GM21825 (cell line): ENCODE measurements at regions not wholly inside any gene's neighbourhood (a gene's known extent, or its start where the extent isn't known, plus 50 kb on each side); places are given as distances from the start of the nearest gene placed in this dataset.
"Not testable (repeated sequence)": the region's sequence is repeated elsewhere in the genome, so short reads cannot be mapped to it uniquely, and the experiment has no call there.

ENCODE experiments used
- ATAC-seq: cut with Tn5 transposase; IDR thresholded peaks from one replicate; pipeline ENCODE4 v1.9.1; 2021; ENCODE audit warnings: mild to moderate bottlenecking, moderate library complexity; ENCODE audit not compliant: unreplicated experiment

DNA sequence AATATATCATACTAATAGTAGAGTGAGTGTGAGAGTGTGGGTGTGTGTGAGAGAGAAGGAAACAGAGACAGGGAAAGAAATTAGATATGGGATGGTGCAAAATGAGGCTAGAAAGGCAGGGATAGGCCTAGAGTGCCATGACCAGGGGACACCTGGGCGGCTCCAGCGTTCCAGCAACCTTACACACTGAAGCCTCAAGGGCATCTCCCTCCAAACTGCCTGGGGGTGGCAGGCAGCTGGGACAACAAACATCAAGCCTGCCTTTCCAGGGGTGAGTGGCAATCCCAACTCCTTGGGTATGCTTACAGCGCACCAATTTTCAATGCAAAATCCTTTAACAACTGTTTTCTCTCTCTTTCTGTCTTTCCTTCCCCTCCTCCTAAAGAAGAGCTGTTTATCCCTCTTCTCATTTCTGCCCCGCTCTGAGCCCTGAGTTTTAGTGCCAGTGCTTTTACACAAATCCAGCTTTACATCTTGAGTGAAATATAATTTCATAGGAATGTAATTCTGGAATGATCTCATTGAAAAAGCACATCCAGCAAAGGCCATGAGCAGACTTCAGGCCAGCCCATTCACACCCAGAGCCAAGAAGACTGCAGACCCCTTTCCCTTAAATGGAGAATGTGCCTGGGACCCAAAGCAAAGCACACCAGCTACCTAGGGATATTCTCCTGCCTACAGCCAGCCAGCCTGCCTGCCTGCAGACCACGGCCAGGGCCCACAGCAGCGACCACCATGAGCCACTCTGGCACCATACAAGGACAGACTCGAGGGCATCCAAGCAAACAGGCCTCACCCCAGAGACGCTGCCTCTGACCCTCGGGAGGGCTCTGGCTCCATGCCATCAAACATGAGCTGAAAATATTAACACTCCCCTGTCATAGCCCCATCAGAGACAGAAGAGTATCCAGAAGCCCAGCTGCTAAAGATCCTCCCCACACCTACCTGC is 90.3 kb downstream of the RPL27A start:
- ATAC-seq = no peak

DNA sequence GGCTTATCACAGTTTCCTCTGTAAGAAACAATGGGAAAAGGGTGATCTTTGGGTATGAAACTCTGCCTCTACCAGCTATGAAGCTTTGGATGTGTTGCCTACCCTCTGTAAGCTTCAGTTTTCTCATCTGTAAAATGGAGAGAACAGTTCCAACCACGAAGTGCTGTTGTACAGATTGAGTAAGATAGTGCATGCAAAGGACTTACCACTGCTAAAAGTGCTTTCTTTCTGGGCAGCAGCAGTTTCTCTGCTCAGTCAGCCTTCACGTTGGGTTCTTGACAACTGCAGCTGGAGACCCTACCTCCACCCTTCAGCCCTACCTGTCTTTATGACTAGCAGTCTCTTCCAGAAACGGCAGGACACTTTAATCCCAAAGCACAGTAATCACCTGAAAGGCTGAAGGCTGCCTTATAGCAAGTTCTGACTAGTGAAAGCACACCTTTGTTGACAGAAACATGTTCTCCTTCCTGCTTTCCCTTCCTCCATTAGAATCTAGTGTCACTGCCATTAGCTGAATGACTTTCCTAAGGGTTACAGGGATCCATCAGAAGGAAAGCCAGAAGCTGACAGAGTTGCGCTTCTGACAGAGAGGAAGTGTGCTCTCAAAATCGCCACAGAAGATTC is 91.4 kb downstream of the RPL27A start:
- ATAC-seq = no peak

DNA sequence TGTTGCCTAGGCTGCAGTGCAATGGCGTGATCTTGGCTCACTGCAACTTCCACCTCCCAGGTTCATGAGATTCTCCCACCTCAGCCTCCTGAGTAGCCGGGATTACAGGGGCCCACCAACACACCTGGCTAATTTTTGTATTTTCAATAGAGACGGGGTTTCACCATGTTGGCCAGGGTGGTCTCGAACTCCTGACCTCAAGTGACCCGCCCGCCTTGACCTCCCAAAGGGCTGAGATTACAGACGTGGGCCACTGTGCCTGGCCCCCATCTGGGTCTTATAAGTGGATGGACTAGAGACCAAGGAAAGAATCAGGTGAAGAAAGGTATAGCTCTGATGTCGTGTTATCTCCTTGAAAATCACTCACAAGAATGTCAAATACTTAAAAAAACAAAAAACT is 92.3 kb downstream of the RPL27A start:
- ATAC-seq = not testable (repeated sequence)

DNA sequence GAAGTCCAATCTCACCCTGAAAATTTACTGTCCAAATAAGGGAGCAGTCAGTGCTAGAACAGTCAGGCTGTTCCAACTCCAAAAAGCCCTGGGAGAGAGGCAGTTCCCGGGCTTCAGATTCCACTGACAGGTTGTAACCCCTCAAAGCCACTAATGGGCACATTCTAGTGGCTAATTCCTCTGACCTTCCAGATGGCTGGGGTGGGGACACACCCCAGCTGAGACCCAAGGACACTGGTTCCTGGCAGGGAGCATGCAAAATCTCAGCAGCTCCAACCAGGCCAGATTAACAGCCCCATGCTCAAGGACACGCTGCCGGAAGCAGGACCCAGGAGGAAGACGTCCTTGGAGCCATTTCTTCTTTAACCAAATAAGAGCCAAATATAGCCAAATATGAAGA is 92.7 kb downstream of the RPL27A start:
- ATAC-seq = no peak

DNA sequence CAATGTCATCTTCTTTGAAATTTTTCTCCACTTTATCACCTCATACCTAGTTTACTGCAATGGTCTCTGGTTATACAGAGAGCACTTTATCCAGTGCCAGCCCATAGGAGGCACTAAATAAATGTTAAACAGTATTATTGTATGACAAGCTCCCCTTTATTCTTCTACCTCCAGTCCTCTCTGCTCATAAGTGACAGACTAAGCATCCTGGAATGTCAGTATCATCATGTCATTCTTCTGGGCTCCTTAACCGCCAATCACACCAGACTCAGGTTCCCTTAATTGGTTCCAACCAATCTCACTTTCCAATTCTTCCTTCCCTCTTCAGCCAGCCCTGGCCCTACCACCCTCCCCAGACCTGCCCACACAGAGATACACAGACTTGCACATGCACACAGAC is 93.1 kb downstream of the RPL27A start:
- ATAC-seq = no peak

DNA sequence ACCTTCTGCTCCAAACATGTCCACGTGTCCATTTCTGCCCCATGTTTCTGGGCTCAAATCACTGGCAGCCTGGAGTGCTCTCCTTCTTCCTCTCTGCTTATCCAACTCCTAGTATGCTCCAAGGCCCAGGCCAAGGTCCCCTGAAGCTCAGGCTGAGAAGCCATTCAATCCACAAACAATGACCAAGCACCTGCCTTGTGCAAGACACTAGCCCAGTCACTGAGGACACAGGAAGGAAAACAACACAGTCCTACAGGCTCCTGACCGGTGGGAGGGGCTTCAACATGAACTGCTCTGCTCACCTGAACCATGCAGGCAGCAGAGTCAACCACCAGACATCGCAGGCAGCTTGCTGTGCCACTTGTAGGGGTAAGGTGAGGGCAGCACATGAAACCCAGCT is 93.6 kb downstream of the RPL27A start:
- ATAC-seq = no peak

DNA sequence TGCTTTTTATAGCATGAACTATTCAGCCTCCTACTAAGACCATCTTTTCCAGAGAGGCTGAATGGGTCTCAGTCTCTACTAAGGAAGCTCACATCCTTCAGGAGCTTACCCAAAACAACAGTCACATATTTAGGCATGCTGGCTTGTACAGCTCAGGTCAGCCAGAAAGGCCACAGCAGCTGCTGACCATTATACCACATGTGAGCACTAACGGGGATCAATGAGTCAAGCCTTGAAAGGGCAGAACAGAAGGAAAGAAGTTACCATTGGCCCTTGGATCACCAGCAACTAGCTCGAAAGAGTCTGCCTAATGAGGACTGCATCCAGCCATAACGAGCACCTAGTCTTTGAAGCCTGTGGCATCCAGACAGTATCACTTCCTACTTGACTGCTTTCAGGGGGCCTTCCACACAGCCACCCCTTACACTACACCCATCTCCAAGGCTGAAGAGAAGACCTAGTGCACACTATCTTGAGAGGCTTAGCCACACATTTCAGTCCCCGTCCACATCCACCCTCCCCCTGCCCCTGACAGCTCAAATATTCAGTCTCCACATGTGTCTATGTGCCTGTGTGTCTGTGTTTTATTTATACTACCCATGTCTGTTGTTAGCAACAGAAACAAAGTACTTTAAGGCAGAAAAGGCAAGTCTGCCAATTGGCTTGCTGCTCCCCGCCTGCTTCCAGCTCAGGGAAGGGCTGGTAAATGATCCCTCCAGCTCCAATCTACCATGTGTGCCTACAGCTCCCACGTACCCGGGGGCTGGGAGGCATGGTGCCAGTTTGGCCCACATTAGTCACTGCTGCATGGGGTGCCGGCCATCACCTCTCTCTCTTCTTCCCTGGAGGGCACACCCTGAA is 95.5 kb downstream of the RPL27A start:
- no peak for ATAC-seq

DNA sequence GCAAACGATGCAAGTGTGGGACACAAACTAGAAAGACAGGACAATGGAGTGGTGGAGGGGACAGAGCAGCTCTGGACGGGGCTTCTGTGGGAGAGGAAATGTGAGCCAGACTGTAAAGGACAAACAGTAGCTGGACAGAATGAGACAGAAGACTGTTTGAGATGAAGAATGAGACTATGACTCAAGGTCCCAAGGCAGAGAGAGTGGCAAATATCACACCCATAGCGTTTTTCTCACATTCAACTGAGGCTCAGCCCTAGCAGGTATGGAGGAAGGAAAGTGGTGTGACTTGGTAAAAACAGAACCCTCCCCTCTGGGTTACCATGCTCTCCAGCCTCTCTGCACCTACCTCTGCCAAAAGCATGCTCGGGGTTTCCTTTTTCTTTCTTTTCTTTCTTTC is 96.5 kb downstream of the RPL27A start:
- no peak for ATAC-seq

DNA sequence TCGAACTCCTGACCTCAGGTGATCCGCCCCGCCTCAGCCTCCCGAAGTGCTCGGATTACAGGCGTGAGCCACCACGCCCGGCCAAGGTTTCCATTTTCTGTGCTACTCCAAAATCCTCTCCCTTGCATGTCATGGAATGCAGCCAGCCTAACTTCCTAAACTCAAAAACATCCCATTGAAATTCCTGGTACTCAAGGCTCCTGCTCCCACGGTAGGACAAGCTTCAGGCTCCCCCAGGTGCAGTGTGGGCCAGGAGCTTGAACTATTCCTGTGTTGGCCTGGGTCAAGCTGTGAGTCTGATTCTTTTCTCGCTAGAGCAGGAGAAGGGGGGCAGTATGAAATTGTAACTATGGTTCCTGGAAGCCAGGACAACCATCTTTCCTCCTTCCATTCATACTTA is 97.1 kb downstream of the RPL27A start:
- ATAC-seq = no peak

DNA sequence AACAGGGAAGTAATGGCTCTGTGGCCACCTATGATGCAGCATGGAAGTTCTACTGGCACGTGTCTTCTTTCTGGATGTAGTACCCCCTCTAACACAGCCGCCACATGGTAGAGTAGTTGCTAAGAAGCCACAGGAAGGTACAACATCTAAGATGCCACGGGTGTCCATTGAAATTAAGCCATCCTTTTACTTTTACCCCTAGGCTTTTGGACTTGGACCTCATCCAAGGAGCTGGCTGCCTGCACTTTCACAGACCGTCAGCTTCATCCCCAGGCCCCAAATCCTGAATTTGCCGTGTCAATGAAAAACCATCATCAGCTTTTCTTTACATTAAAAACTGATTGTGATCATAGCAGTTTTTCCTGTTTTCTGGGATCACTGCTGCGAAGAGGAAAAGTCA is 102.4 kb downstream of the RPL27A start:
- no peak for ATAC-seq

DNA sequence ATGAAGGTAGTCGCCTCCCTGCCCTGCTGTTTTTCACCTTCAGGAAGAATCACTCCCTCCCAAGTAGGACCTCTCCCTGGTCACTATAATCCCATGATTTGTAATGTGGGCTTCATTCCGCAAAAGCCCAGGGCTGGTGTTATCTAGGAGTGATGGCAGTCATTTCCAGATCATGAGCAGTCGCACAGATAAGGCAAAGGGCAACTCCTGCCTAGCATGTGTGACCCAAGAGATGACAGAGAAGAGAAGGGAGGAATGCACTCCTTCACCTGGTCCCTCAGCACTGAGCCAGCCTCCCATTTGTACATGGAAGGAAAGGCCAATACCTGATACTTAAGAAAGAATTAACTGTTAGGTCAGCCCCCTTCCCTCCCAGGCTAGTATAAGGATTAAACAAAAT is 102.9 kb downstream of the RPL27A start:
- no peak for ATAC-seq

DNA sequence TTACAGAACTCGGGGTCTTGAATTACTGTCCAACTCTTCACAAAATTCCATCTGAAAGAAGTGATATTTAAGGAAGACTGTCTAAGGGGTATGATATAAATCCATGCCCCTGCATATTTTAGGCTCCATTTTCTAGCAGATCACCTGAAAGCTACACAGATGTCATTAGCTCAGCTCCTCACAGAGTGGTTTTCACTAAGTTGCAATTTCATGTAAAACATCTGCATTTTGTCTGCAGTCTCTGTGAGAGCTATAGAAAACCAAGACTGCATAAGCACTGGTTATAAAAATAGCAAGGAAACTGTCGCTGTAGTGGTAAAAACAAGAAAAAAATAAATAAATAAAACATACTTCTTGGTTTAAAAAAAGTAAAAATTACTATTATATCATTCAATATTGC is 103.4 kb downstream of the RPL27A start:
- ATAC-seq = no peak

DNA sequence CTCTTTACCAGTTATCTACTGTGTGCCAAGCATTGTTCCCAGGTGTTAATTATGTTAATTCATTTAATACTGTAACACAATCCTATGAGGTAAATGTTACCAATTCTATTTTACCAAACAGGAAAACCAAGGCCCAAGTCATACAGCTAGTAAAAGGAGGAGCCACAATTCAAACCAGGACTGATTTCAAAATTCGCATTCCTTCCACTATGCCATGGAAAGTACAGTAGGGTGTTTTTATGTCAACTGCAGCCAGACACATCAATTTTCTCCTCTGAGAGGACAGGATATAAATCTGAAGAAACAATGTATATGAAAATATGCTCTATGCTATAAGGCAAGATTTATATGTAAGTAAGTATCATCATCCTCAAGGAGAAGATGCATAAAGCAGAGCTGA is 104.3 kb downstream of the RPL27A start:
- ATAC-seq = no peak

DNA sequence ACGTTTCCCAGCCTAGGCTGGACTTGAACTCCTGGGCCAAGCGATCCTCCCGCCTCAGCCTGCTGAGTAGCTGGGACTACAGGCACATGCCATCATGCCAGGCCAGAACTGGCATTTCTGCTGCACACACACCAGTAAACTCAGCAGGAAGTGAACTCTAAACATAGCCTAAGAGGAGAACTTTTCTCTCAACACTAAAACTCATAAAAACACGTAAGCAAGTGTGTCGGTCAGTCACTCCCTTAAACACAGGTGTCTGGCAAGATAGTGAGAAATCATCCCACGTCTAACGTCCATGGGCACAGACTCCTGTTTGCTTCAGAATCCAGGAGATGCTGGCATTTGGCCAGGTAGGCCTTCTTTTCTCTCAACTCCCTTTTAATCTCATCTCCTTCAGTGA is 104.8 kb downstream of the RPL27A start:
- ATAC-seq = no peak

DNA sequence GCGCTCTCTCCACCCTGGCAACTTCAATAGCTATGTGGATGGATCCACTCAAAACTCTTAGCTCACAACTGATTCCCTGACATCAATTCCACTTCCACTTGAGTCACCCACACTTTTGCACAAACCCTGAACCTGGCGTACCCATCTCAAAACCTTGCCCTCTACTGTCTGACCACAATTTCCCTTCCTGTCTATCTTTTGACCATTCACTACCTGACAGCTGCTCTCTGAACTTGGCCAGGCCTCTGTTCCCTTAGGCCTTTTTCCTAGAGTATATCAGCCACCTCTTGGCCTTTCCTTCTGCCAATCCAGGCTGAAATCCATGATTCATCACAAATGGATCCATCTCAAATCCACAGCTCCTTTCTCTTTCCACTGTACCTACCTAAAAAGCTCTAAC is 106.0 kb downstream of the RPL27A start:
- no peak for ATAC-seq

DNA sequence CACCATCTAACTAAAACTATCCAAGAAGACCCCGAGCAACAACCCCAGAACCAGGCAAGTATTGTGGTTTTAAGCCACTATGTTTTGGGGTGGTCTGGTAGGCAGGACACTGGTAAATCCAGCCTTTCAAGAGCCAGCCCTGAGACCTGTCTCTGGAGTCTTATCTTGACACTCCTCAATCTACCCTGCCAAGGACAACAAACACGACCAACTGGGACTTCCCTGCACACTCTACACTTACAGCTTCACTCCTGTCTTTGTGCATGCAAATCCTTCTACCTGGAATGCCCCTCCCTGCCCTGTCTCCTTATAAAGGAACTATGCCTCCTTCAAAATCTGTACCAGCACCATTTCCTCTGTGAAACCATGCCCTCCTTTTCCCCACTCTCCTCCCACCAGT is 107.3 kb downstream of the RPL27A start:
- ATAC-seq = no peak

DNA sequence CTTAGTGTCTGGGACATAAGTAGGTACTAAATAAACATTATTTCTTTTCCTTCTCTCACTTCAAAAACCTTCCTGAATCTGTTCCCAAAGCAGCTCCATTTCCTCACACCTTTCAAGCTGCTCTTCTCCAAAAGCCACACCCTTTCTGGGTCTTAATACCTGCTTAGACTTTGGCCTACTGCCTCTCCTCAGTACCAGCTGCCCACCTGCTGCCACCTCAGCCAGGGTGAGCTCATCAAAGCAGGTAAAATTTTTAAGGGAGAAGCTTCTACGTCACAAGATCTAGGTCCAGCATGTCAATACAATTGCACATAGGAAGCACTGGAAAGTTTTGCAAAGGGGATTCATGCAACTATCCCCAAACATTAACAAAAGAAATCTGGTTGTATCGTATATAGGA is 108.4 kb downstream of the RPL27A start:
- no peak for ATAC-seq

DNA sequence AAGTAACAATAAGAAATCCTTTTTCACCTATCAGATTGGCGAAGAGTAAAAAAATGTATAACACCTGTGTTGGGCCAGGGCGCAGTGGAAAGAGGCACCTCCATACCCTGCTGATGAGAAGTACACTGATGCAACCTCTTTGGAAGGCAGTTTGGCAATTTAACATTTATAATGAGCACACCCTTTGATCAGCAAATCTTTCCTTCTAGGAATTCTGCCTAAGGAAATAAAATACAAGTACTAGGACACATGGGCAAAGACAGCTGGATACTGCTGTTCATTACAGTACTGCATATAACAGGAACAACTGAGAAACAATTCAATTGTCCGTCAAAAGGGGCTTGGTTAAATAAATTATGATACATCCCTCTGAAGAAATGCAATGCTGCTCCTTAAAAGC is 110.1 kb downstream of the RPL27A start:
- no peak for ATAC-seq

DNA sequence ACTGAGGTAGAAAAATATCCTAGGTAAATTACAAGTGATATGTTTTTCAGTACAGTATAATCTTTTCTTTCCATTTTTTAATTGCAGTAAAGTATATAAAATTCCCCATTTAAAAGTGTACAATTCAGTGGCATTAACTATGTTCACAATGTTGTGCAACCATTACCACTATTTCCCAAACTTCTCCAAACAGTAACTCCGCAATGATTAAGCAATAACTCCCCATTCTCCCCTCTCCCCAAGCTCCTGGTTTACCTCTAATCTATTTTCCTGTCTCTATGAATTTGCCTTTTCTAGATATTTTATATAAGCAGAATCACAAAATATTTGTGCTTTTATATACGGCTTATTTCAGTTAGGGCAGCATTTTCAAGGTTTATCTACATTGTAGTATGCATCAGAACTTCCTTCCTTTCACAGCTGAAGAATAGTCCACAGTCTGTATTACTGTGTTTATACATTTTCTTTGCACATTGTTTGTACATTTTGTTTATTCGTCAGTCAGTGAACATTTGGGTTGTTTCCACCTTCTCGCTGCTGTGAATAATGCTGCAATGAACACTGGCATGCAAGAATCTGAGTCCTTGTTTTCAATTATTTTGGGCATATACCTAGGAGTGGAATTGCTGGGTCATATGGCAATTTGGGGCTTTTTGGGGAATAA is 110.7 kb downstream of the RPL27A start:
- no peak for ATAC-seq

DNA sequence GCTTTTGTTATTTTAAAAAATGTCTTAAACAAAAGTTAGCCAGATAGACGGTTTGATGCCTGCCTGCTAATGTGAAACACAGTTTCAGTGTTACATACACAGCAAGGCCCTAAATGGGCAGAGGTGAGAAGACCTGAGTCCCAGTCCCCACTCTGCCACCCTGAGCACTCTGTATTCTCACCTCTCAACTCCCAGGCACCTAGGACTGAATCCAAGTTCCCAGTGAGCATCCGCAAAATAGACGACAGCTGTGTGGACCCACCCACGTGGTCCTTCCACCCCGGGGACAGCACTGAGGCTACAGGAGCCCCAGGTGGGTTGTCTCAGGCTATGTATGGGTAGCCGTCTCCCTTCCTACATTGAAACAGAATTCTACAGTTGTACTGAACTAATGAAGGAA is 111.5 kb downstream of the RPL27A start:
- ATAC-seq = no peak

DNA sequence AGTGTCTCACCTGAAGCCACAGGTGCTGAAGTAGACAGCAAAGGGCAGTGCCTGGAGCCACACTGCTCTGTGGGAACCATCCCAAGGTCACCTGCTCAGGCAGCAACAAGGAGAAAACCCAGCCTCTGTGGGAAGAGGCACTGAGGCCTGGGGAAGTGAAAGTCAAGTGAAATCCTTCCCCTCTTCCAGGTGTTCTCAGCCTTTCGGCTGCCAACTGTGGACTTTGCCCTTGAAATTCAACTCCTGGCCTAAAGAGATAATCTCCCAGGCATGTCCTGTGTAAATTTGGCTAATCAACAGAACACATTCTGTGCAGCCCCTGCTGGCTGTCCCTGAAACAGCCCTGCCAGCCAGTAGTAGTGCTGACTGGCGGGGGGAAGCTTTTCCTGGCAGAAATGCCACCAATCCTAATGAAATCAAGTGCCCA is 112.1 kb downstream of the RPL27A start:
- ATAC-seq = no peak
